ENCODE measurements at regions not wholly inside any gene's neighbourhood (a gene's known extent, or its start where the extent isn't known, plus 50 kb on each side); places are given as distances from the start of the nearest gene placed in this dataset.

DNA sequence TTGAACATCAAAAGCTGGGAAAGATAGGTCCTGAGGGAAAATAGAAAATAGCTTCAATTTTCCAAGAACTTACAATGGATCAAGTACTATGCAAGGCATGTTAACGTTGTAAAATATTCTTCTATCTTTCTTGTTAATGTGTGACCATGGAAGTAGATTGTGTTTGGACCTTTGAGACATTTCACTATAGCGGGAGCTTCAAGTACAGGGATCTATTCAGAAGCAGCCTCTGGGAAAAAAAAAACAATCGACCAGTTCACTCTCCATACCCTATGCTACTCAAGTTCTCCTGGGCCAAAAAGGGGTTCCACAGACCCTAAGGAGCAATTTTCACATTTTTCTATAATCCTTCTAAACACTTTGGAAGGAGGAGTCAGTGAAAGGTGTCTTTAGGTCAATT is 54.1 kb upstream of the ATP10B start:
- Histone ChIP-seq H3K9me2 (no peaks in the 10 kb centered on the region), H2AFZ (ENCODE audit: low read depth) (no peak overlapping the region), H3K36me3 (replicated peaks in 1 of 2; ENCODE audit: control insufficient read depth in 1 of 2, insufficient read depth in 2 of 2, low read length in 1 of 2) (no peaks in the 10 kb centered on the region), H3K9ac (no peak overlapping the region), H3K79me2 (ENCODE audit: insufficient read depth) (no peaks in the 10 kb centered on the region), H3K9me3 (no peaks in the 10 kb centered on the region), H3K4me3 (ENCODE audit: low read depth in 2 of 2, low read length in 1 of 2) (no peak overlapping the region), H3K27me3 (ENCODE audit: insufficient read depth) (no peaks in the 10 kb centered on the region), H3K4me1 (ENCODE audit: control insufficient read depth in 1 of 2, insufficient read depth in 2 of 2, low read depth in 1 of 2, low read length in 1 of 2) (no peaks in the 10 kb centered on the region), H4K20me1 (ENCODE audit: insufficient read depth) (no peaks in the 10 kb centered on the region), H3K27ac (ENCODE audit: low read depth in 2 of 2, low read length in 1 of 2) (no peak overlapping the region), H3K4me2 (no peak overlapping the region), H3F3A (replicated peaks; ENCODE audit: insufficient read depth) (no peaks in the 10 kb centered on the region)
- TF ChIP-seq, protein P1, sequence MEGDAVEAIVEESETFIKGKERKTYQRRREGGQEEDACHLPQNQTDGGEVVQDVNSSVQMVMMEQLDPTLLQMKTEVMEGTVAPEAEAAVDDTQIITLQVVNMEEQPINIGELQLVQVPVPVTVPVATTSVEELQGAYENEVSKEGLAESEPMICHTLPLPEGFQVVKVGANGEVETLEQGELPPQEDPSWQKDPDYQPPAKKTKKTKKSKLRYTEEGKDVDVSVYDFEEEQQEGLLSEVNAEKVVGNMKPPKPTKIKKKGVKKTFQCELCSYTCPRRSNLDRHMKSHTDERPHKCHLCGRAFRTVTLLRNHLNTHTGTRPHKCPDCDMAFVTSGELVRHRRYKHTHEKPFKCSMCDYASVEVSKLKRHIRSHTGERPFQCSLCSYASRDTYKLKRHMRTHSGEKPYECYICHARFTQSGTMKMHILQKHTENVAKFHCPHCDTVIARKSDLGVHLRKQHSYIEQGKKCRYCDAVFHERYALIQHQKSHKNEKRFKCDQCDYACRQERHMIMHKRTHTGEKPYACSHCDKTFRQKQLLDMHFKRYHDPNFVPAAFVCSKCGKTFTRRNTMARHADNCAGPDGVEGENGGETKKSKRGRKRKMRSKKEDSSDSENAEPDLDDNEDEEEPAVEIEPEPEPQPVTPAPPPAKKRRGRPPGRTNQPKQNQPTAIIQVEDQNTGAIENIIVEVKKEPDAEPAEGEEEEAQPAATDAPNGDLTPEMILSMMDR (IDR thresholded peaks at IDR 0.05) = no peak
- TF ChIP-seq FOXJ3 (CRISPR knock-in tag; IDR thresholded peaks at IDR 0.05) = no peak
- no peak for TF ChIP-seq MEF2A (IDR thresholded peaks at IDR 0.05; ENCODE audit: borderline replicate concordance, low read depth)
- TF ChIP-seq, protein P2, sequence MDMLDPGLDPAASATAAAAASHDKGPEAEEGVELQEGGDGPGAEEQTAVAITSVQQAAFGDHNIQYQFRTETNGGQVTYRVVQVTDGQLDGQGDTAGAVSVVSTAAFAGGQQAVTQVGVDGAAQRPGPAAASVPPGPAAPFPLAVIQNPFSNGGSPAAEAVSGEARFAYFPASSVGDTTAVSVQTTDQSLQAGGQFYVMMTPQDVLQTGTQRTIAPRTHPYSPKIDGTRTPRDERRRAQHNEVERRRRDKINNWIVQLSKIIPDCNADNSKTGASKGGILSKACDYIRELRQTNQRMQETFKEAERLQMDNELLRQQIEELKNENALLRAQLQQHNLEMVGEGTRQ (IDR thresholded peaks at IDR 0.05; ENCODE audit: borderline replicate concordance, low read depth, low read length) = no peak
- TF ChIP-seq TCF12 (IDR thresholded peaks at IDR 0.05) = no peak
- TF ChIP-seq SIN3A (IDR thresholded peaks at IDR 0.05; ENCODE audit: borderline replicate concordance, low read depth, low read length) = no peak
- TF ChIP-seq ELF1 (IDR thresholded peaks at IDR 0.05) = no peak
- TF ChIP-seq CHD2 (IDR thresholded peaks at IDR 0.05; ENCODE audit: low read length, partially characterized antibody) = no peak
- no peak for TF ChIP-seq TAF1 (IDR thresholded peaks at IDR 0.05; ENCODE audit: borderline replicate concordance, low read depth, low read length)
- TF ChIP-seq, protein P3, sequence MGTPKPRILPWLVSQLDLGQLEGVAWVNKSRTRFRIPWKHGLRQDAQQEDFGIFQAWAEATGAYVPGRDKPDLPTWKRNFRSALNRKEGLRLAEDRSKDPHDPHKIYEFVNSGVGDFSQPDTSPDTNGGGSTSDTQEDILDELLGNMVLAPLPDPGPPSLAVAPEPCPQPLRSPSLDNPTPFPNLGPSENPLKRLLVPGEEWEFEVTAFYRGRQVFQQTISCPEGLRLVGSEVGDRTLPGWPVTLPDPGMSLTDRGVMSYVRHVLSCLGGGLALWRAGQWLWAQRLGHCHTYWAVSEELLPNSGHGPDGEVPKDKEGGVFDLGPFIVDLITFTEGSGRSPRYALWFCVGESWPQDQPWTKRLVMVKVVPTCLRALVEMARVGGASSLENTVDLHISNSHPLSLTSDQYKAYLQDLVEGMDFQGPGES (IDR thresholded peaks at IDR 0.05; ENCODE audit: low read depth, low read length) = no peak
- no peak for TF ChIP-seq EZH2phosphoT487 (IDR thresholded peaks at IDR 0.05; ENCODE audit: borderline replicate concordance, low read depth)
- no peak for TF ChIP-seq SMC3 (IDR thresholded peaks at IDR 0.05; ENCODE audit: low read depth, low read length)
- no peak for DNase-seq
- 3% methylated on average over 3 of the region's 3 CpGs for WGBS (ENCODE audit: low lambda C conversion rate)
- CTCF ChIA-PET = no interaction called here
- POLR2A ChIA-PET = no interaction called here

DNA sequence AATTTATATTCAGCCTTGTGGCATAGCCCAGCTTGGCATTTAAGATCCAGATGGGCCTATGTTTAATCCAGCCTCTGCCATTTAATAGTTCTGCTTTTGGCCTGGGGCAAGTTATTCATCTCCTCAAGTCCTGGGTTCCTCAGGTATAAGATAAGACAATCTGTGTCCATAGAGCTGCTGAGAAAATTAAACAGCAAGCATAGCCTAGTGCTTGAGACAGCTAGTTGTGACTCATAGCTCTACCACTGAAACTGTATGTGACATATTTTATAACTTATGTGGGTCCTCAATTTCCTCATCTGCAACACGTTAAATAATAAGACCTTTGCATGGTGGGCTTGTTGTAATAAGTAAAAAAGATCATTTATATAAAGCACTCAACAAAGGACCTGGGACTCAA is 53.3 kb upstream of the ATP10B start:
- WGBS (ENCODE audit: low lambda C conversion rate) = 0% methylated on average over 1 of the region's 1 CpG
- ChIA-PET CTCF (no interaction called here), POLR2A (no interaction called here)
- Histone ChIP-seq H2AFZ (ENCODE audit: low read depth) (no peak overlapping the region), H3K27me3 (ENCODE audit: insufficient read depth) (no peaks in the 10 kb centered on the region), H3K9me3 (no peaks in the 10 kb centered on the region), H3K79me2 (ENCODE audit: insufficient read depth) (no peaks in the 10 kb centered on the region), H3K4me3 (ENCODE audit: low read depth in 2 of 2, low read length in 1 of 2) (no peak overlapping the region), H4K20me1 (ENCODE audit: insufficient read depth) (no peaks in the 10 kb centered on the region), H3F3A (replicated peaks; ENCODE audit: insufficient read depth) (no peaks in the 10 kb centered on the region), H3K36me3 (replicated peaks in 1 of 2; ENCODE audit: control insufficient read depth in 1 of 2, insufficient read depth in 2 of 2, low read length in 1 of 2) (no peaks in the 10 kb centered on the region), H3K9me2 (no peaks in the 10 kb centered on the region), H3K4me1 (ENCODE audit: control insufficient read depth in 1 of 2, insufficient read depth in 2 of 2, low read depth in 1 of 2, low read length in 1 of 2) (no peaks in the 10 kb centered on the region), H3K4me2 (no peak overlapping the region), H3K9ac (no peak overlapping the region), H3K27ac (ENCODE audit: low read depth in 2 of 2, low read length in 1 of 2) (no peak overlapping the region)
- DNase-seq = no peak
- no peak for TF ChIP-seq EZH2phosphoT487 (IDR thresholded peaks at IDR 0.05; ENCODE audit: borderline replicate concordance, low read depth)
- TF ChIP-seq, protein P4, sequence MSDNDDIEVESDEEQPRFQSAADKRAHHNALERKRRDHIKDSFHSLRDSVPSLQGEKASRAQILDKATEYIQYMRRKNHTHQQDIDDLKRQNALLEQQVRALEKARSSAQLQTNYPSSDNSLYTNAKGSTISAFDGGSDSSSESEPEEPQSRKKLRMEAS (IDR thresholded peaks at IDR 0.05; ENCODE audit: low read depth) = no peak
- TF ChIP-seq, protein P5, sequence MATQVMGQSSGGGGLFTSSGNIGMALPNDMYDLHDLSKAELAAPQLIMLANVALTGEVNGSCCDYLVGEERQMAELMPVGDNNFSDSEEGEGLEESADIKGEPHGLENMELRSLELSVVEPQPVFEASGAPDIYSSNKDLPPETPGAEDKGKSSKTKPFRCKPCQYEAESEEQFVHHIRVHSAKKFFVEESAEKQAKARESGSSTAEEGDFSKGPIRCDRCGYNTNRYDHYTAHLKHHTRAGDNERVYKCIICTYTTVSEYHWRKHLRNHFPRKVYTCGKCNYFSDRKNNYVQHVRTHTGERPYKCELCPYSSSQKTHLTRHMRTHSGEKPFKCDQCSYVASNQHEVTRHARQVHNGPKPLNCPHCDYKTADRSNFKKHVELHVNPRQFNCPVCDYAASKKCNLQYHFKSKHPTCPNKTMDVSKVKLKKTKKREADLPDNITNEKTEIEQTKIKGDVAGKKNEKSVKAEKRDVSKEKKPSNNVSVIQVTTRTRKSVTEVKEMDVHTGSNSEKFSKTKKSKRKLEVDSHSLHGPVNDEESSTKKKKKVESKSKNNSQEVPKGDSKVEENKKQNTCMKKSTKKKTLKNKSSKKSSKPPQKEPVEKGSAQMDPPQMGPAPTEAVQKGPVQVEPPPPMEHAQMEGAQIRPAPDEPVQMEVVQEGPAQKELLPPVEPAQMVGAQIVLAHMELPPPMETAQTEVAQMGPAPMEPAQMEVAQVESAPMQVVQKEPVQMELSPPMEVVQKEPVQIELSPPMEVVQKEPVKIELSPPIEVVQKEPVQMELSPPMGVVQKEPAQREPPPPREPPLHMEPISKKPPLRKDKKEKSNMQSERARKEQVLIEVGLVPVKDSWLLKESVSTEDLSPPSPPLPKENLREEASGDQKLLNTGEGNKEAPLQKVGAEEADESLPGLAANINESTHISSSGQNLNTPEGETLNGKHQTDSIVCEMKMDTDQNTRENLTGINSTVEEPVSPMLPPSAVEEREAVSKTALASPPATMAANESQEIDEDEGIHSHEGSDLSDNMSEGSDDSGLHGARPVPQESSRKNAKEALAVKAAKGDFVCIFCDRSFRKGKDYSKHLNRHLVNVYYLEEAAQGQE (IDR thresholded peaks at IDR 0.05; ENCODE audit: low read depth, low read length) = no peak
- TF ChIP-seq RAD21 (IDR thresholded peaks at IDR 0.05; ENCODE audit: low read length) = no peak
- no peak for TF ChIP-seq FOXM1 (IDR thresholded peaks at IDR 0.05; ENCODE audit: low read depth)
- no peak for TF ChIP-seq GATA2 (CRISPR knock-in tag; IDR thresholded peaks at IDR 0.05)
- TF ChIP-seq EP300 (IDR thresholded peaks at IDR 0.05; ENCODE audit: borderline replicate concordance in 1 of 2, low read depth in 1 of 2, low read length in 1 of 2) = no peak
- no peak for TF ChIP-seq SIN3A (IDR thresholded peaks at IDR 0.05; ENCODE audit: borderline replicate concordance, low read depth, low read length)
- no peak for TF ChIP-seq ELF1 (IDR thresholded peaks at IDR 0.05)
- TF ChIP-seq, protein P6, sequence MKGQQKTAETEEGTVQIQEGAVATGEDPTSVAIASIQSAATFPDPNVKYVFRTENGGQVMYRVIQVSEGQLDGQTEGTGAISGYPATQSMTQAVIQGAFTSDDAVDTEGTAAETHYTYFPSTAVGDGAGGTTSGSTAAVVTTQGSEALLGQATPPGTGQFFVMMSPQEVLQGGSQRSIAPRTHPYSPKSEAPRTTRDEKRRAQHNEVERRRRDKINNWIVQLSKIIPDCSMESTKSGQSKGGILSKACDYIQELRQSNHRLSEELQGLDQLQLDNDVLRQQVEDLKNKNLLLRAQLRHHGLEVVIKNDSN (IDR thresholded peaks at IDR 0.05; ENCODE audit: borderline replicate concordance, low read depth) = no peak
- no peak for TF ChIP-seq FOXJ3 (CRISPR knock-in tag; IDR thresholded peaks at IDR 0.05)
- no peak for TF ChIP-seq JUND (IDR thresholded peaks at IDR 0.05)
- no peak for TF ChIP-seq CHD2 (IDR thresholded peaks at IDR 0.05; ENCODE audit: low read length, partially characterized antibody)

Measured in SK-N-SH (cell line).